HG03060 (cell line): ENCODE measurements at regions not wholly inside any gene's neighbourhood (a gene's known extent, or its start where the extent isn't known, plus 50 kb on each side); places are given as distances from the start of the nearest gene placed in this dataset.

Experiments
- ATAC-seq: cut with Tn5 transposase; IDR thresholded peaks from one replicate; pipeline ENCODE4 v1.9.1; 2021; ENCODE audit warnings: low read depth, moderate number of reproducible peaks; ENCODE audit not compliant: unreplicated experiment

DNA sequence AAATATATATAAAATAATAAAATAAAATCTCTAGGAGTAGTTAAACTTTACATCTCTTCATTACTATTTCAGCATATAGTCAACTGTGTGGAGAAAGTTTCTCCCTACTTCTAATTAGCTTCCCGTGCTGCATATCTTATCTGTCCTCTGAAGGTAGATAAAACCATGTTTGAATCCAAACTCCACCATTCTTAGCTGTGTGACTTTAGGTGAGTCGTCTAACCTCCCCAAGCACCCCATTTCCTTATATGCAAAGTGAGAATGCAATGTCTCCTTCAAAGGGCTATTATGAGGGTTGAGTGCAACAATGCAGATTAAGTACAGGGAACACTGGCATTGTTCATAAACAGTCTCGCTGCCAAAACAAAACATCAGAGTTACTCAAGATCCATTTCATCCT lies 80.8 kb upstream of the DRD2 start:
- ATAC-seq = no peak

DNA sequence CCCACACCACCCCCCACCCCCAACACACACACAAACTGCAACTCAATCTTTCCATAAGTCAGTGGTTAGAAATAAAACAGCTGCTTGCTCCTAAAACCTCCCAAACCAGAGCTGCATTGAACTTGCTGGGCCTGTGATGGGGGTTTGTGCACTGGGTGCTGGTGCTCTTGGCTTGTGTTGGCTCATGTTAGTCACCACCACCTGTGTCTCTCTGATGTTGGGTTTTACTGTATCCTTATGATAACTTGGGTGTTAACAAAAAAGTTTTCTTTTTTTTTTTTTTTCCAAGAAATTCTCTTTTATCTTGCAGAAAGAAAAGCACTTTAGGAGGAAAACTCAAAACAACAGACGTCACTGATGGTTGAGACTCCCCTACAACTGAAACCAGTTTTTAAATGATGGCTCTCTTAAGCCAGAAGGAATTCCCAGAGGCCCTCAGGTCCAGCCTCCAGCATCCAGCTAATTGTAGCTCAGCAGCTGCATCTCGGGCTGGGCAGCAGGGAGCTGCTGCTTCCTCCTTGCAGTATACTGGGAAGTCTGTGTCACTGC lies 79.9 kb upstream of the DRD2 start:
- no peak for ATAC-seq

DNA sequence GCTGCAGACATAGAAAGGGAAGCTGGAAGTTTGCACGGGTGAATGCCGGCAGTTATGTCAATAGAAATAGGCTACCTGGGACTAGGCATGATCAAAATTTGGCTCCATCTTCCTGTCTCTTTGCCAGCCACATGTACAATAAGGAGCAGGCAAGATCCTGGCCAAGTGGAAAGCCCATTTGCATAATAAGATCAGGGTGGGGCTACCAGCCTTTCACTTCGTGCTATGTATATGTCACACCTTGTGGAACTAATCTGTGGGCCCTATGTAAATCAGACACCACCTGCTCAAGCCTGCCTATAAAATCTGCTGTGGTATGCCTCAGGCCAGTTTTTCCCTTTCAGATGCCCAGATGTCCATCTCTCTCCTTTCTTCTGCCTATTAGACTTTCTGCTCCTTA lies 79.3 kb upstream of the DRD2 start:
- ATAC-seq = no peak

DNA sequence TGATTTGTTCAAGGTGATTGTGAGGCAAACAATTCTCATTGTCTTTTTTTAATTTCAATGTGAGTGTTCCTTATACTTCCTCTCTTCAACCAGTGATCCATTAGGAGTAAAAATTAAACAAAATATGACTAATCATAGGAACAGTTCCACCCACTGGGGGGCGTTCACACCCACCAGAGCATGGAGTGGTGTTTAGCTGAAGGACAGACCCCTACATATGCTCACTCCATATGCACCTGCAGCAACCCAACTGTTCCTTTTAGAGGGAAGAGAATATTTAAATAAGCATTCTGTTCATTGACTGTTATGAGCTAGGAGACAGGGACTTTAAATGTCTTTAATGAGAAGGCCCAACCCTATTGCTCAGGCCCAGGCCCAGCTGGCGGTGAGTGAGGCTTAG lies 78.7 kb upstream of the DRD2 start:
- ATAC-seq = no peak

DNA sequence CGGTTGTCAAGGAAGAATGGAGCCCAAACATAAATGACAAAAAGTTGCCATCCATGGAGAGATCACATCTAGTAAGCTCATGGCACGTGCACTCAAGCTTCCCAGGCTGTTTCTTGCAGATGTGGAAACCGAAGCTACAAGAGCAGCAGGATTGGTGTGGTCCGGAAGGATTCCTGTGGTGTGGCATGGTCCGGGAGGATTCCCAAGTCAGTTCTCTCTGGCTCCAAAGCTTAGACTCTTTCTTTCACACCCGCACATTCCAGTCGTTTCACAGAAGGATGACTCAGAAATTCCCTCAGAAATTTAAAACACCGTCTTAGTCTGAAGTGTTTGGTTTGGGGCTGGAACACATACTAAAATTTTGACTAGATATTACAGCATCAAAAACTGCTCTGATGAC lies 78.0 kb upstream of the DRD2 start:
- no peak for ATAC-seq

DNA sequence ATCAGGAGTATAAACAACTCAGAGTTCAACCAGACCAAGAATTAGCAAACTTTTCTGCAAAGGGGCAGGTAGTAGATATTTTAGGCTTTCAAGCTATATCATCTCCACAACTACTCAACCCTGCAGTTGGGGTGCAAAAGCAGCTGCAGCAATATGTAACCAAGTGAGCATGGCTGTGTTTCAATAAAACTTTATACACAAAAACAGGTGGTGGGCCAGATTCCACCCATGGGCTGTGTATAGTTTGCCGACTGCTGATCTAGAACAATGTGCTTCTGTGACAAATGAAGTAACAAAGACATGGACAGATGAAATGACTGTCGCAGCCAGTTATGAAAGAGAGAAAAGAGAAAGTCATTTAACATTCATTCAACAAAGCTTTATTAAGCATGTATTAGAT lies 77.1 kb upstream of the DRD2 start:
- no peak for ATAC-seq

DNA sequence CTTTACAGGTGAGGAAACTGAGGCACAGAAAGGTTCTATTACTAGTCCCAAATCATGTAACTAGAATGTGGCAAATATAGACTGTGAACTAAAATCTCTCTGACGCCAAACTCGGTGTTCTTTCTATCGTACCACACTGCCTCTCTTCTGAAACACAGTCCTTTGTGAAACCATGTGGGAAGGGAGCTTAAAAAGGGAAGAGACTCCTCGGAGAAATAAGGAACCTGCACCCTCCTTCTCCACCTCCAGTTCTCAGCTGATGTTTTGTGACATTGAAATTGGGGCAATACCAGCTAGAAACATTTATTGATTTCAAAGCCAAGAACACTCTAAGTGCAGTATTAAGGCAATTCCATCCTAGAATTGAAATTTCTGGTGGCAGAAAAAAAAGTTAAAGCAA lies 76.4 kb upstream of the DRD2 start:
- no peak for ATAC-seq

DNA sequence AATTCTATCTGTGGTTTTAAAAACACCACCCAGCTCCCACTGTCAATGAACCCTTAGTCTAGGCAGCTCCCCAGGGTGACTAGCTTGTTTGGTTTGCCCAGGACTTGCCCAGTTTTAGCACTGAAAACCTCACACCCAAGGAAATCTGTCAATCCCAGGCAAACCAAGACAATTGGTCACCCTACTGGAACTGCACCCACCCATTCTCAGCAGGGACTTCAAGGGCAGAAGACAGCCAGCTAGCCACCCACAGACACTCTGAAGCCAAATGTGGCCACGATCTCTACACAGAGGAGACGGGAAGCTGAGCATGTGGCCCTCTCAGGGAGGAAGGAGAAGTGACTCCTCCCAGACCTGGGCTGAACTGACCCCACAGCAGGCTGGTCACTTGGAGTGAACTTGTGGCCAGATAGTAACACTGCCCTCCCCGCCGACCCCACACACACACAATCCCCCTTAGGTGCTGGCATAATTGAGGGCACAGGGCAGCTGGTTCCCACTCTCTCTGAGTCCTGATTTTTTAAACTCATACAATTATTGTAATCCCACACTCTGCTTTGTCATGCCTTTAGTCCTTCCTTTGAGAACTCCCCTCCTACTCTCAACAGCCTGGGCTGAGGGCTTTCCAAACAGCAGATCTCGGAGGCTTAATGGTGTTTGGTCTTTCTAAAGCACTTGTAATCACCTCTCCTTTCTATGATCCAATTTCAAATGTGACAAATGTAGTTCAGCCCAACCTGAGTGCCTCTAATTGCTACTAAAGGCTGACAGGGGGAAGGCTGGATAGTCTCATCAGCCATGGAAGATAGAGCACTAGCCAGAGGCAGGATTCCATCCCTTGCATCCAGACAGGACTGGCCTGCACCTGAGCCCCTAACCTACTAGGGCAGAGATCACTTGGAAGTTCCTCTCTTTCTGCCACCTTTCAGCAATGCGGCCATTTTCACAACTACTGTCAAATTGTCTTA lies 74.7 kb upstream of the DRD2 start:
- no peak for ATAC-seq

DNA sequence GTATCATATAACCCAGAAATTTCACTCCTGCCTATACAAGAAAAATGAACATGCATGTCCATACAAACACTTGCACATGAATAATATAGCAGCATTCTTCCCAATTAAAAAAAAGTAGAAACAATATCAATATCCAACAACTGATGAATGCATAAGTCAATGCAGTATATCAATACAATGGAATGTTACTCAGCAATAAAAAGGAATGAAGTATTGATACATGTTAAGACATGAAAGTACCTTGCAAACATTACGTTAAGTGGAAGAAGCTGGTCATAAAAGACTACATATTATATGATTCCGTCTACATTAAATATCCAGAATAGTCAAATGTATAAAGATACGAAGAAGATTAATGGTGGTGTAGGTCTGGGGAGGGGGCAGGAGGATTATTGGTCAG lies 73.9 kb upstream of the DRD2 start:
- ATAC-seq = no peak

DNA sequence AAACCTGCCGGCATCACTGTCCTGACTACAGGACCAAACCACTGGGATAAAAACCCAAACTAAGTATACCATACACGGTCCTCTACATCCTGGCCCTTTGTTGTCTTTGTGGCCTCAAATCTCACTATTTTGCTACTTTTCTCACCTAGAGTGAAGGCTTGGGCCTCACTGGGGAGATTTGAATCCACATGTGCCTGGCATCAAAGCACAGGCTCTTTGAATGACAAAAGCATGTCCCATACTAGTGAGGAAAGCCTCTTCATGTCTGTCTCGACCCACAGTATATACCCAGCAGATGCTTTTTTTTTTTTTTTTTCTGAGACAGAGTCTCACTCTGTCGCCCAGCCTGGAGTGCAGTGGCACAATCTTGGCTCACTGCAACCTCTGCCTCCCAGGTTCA lies 72.5 kb upstream of the DRD2 start:
- ATAC-seq = no peak

DNA sequence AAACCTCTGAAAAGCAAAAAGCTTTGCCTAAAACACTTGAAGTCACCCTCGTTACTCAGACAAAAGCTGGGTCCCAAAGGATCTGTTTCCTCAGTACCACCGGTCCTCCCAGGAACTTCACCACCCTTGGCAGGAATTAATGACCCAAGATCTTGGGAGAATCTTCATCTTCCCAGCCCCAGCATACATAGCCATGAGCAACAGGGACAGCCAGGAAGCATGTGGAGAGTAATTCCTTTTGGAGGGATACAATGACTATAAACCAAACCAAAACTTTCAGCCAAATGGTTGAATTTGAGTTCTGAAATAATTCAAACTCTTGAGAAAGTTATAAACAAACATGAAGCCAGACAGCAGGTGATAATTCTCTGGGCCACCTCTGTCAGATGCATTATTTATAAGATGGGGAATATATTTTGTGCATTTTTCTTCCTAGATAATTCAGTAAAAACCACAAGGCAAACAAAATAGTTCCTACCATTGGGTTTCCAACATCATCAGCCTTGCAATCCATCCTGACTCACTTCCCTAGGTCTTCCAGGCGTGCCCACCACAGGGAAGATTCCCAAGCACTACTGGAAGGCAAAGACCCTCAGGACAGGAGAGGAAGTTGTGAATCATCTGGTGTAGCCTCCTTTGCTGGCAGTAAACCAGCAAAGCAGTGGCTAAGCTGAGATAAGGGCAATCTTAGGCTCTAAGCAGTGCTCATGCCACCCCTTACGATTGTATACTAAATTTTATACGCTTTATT lies 71.7 kb upstream of the DRD2 start:
- no peak for ATAC-seq

DNA sequence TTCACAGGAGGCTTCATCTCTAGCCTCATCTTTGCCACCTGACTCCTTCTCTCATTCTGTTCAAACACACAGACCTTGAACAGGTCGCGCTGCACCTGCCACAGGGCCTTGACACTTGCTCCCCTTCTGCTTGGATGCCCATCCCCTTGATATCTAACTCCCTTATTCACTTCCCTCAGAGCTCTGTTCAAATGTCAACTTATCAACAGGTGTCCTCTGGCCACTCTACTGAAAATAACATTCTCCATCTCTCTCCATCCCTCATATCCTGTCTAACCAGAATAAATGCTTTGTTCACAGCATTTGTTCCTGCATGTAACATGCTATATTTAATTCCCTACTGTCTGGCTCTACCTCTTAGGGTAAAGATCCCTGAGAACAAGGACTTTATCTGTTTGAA lies 67.2 kb upstream of the DRD2 start:
- ATAC-seq = no peak

DNA sequence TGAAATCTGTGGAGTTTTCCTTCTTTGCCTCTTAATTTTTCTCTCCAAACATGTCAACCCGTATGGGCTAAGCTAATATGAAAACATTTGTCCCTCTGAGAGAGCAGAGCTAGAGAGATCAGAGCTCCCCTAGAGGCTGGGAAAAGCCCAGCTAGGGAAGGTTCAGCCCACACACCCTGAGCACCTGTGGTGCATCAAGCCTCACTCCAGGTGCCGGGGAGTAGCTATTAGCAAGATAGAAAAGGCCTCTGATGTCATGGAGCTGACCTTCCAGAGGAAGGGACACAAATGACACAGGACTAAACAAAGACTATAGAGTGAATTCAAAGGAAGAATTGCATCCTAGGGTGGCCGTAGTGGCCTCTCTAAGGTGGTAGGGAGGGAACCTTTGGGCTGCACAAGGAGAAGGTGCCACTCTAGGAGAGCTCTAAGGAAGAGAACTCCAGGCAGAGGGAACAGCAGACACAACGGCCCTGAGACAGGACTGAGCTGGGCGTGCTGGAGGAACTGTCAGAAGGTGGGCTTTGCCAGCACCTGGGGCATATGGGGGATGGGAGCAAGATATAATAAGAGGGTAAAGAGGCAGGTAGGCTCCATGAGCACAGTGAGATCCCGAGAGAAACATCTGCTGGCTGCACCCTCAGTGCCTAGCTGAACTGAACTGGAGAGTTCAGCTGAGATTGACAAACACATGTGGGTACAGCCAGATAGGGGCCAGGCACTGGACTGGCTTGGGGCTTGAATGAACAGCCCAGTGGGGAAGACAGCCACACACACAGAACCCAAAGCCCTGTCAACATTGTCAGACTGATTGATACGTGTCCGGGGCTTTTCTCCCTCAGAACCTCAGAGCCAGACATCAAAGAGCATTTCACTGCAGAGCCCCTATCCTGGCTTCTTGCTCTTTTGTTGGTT lies 65.5 kb upstream of the DRD2 start:
- ATAC-seq = no peak

DNA sequence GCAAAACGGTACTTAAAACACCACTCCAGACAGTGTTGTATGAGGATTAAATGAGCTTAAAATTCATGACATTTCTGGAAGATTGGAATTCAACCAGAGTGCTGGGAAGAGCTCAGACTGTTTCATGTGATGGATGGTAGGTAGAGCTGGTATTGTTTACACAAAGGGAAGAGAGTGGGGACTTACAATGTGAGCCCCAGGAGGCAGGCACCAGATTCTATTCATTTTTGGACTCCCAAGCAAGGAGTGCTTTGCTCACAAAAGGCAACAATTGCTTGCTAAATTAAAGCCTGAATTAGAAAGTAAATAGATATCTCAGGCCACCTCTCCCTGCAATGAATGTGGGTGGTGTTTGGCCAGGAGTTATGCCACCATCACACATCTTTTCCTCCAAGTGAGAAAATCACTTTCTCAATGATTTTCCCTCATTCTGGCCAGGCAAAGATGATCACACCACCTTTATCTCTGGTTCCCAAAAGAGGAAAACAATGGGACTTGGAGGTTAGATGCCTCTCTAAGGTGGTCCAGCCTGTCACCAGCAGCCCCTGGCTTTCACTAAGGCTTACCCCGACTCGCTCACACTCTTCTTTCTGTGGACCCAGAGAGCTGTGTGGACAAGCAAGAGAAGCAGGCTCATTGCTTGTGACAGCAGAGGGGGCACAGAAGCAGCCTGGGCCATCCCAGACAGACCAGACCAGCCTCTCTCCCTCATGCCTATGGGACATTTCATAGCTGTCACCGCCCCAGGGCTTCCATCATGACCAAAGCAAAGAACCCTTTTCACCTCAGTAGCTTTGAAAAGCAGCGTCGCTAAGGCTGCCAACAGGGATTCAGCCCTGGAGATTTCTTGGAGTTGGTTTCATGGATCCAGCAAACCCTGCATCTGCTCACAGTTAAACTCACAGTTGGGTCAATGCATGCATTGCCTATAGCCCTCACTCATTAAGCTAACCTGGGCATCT lies 63.5 kb upstream of the DRD2 start:
- no peak for ATAC-seq

DNA sequence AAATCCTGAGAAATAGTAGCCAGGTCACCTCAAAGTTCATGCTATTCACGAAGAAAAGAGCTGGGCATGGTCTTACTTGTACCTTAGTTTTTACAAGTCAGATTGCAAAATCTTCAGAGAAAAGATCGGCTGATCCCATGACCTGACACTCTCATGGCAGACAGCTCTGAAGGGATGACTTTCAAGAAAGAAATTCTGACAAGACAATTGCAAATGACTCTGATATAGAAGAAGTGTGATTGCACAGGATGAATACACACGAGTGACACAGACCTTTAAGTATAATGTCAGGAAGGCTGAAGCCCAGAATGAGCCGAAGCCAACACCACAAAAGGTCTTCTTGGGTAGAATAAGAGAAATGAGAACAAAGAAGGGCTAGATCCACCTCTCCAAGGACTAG lies 59.4 kb upstream of the DRD2 start:
- ATAC-seq = no peak

DNA sequence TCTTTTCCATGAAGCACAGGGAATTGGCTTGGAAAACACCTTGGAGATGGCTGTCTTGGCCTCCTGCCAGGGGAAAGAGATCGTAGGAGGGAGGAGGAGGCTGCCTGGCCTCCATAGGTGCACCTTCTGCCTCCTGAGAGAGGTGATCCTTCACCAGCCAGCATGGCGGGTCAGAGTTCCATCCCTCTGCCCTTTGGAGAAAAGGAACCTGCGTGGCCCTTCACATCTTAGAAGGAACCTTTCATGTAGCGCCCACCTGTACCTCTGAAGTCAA lies 58.2 kb upstream of the DRD2 start:
- no peak for ATAC-seq

DNA sequence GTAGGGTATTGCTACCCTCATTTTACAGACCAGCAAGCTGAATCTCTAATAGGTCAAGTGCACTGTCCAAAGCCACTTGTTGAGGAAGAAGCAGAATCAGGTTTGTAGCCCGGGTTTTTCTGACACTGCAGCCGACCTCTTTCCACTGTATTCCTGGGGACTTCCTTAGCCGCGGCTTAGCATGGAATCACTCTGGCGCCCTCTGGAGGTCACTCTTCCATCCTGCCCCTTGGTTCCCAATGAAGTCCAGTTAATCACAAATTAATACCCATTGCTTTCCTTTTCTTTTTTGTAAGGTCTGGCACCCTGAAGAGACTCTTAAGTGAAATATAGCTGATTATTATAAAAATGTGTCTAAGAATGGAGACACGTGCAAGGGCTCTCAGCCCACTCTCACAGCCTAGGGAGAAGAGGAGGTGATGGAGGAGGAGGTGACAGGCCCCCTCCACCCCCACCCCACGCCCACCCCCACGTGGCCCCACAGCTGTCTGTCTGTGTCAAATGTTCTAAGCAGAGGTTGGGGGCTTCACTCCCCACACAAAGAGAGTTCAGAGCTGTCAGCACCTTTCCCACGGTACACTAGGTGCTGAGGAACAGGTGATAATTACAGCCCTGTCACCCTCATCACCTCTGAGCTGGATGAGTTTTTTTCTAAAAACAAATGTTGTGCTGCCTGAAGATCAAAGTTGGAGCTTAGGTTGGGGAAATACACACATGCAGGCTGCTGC lies 57.7 kb upstream of the DRD2 start:
- no peak for ATAC-seq

DNA sequence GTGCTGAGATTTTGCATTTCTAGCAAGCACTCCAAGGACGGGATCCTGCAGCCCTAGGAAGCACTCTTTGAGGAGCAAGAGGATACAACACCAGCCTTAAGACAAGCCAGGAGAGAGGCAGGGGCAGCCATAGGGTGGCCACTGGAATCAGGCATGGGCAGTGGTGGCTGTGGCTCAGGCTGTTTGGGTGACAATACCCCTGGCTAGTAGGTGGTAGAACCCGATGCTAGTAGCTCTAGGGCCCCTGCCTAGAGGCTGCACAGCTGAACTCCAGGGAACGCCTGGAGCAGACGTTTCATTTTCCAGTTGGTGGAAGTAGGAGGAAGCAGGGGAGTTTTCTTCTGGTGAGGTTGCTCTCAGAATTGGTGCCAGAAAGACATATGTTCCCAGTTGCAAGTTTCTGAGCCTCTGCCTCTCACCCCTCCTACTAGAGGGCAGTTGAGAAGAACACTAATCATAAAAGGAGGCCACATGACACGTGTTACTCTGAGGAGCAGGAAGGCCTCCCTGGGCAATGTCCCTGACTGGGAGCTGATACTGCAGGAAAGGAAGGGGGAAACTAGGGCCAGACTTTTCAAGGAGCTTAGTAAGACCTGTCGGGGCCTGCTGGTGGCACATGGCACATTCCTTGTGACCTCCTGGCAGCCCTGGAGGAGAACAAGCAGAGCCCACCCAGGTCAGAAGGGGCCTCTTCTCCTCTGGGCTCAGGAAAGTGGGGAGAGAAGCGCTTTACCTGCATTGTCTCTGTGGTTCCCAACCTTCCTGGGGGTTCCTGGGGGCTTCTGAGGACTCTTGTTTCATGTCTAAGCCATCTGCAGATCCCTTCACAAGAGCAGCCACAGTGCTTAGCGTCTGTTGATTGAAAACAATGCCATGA lies 56.6 kb upstream of the DRD2 start:
- ATAC-seq = no peak
